H1 (cell line): ENCODE measurements at regions not wholly inside any gene's neighbourhood (a gene's known extent, or its start where the extent isn't known, plus 50 kb on each side); places are given as distances from the start of the nearest gene placed in this dataset.

Experiments used
- ATF3 ChIP-seq: IDR thresholded peaks from 2 replicates; pipeline ENCODE4 v1.6.1; 2011; ENCODE audit warnings: low read depth, mild to moderate bottlenecking, low read length; ENCODE audit not compliant: insufficient read depth
- CBX8 ChIP-seq: fragments of 300-800, 300-1000 bp; sonication (generic); IDR thresholded peaks from 2 replicates; pipeline ENCODE4 v1.7.1; 2016; ENCODE audit warnings: low read depth, low read length, borderline replicate concordance
- FOSL1 ChIP-seq: IDR thresholded peaks from 2 replicates; pipeline ENCODE4 v1.6.1; 2011; ENCODE audit warnings: mild to moderate bottlenecking, low read depth, low read length, moderate library complexity; ENCODE audit not compliant: insufficient read depth
- RNF2 ChIP-seq: fragments of 200-900, 300-1000 bp; sonication (generic); IDR thresholded peaks from 2 replicates; pipeline ENCODE4 v1.7.1; 2016; ENCODE audit warnings: borderline replicate concordance, low read depth, mild to moderate bottlenecking, antibody characterized with exemption, low read length; ENCODE audit not compliant: poor library complexity, severe bottlenecking; ENCODE audit errors: missing control alignments
- SRF ChIP-seq: IDR thresholded peaks from 2 replicates; pipeline ENCODE4 v1.6.1; 2011; ENCODE audit warnings: mild to moderate bottlenecking, low read depth, low read length, moderate library complexity

DNA sequence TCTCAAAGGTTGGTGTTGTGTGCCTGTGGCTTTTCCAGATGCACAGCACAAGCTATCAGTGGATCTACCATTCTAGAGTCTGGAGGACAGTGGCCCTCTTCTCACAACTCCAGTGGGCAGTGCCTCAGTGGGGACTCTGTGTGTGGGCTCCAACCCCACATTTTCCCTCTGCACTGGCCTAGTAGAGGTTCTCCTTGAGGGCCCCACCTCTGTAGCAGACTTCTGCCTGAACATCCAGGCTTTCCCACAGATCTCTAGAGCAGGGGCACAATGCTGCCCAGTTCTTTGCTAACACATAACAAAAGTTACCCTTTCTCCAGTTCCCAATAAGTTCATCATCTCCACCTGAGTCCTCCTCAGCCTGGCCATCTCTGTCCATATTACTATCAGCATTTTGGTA is 102.1 kb upstream of the ANKRD55 start (continued):
- TF ChIP-seq CBX8 = no peak
- no peak for TF ChIP-seq ATF3
- no peak for TF ChIP-seq FOSL1
- no peak for TF ChIP-seq SRF
- no peak for TF ChIP-seq RNF2
- TF ChIP-seq, all 59 proteins: peak for 0
